Upper lobe of right lung (tissue), 1 donor: ENCODE measurements at regions not wholly inside any gene's neighbourhood (a gene's known extent, or its start where the extent isn't known, plus 50 kb on each side); places are given as distances from the start of the nearest gene placed in this dataset.

Experiments used
- ATAC-seq: fragments of 200-7000 bp; cut with Tn5 transposase; one replicate; pipeline ENCODE4 v1.9.1; 2020; ENCODE audit warnings: mild to moderate bottlenecking, moderate library complexity
- DNase-seq: peaks from one replicate; pipeline ENCODE4 v3.0.0-alpha.2; 2020
- H3K27ac ChIP-seq: fragments of 200-600 bp; one replicate; pipeline ENCODE4 v1.8.0; 2022
- H3K27me3 ChIP-seq: fragments of 200-600 bp; one replicate; pipeline ENCODE4 v1.8.0; 2022; ENCODE audit warnings: mild to moderate bottlenecking
- H3K36me3 ChIP-seq: fragments of 200-600 bp; one replicate; pipeline ENCODE4 v1.8.0; 2022
- H3K4me1 ChIP-seq: fragments of 200-600 bp; one replicate; pipeline ENCODE4 v1.8.0; 2022
- H3K4me3 ChIP-seq: fragments of 200-600 bp; one replicate; pipeline ENCODE4 v1.8.0; 2022; ENCODE audit warnings: mild to moderate bottlenecking
- H3K9me3 ChIP-seq: fragments of 200-600 bp; one replicate; pipeline ENCODE4 v1.8.0; 2022
- CTCF ChIP-seq: fragments of 200-600 bp; IDR thresholded peaks from one replicate; pipeline ENCODE4 v1.8.0; 2022; ENCODE audit warnings: antibody characterized with exemption
- intact Hi-C: fragments of 100-400 bp; cut with DNase I; formaldehyde crosslinking; loops from one replicate; pipeline ENCODE4 v1.11.0; 2022
- donor health status: DM: no; HTN: yes; CAD: no; lungs with severe emphysema.

GRCh38 chr12:60120199-60120598 lies 524.4 kb downstream of the SLC16A7 start:
- intact Hi-C loops, result no loop called here
- Histone ChIP-seq H3K9me3 (no peaks in the 10 kb centered on the region), H3K27ac (no peak overlapping the region), H3K27me3 (no peaks in the 10 kb centered on the region), H3K36me3 (no peaks in the 10 kb centered on the region), H3K4me3 (no peak overlapping the region), H3K4me1 (no peaks in the 10 kb centered on the region)
- no peak for ATAC-seq
- no peak for TF ChIP-seq CTCF
- no peak for DNase-seq

- intact Hi-C loops, result no loop called here
- DNase-seq (no peak), ATAC-seq (no peak)
- Histone ChIP-seq H3K4me1 (no peaks in the 10 kb centered on the region), H3K27ac (no peak overlapping the region), H3K9me3 (no peaks in the 10 kb centered on the region), H3K36me3 (no peaks in the 10 kb centered on the region), H3K27me3 (no peaks in the 10 kb centered on the region), H3K4me3 (no peak overlapping the region)
- no peak for TF ChIP-seq CTCF
These were observed 527.7 kb downstream of the SLC16A7 start for GRCh38 chr12:60123557-60123956.

GRCh38 chr12:60137513-60137912 lies 541.7 kb downstream of the SLC16A7 start:
- intact Hi-C loops, result no loop called here
- H3K27ac ChIP-seq, result no peak overlapping the region
- no peak overlapping the region for H3K4me3 ChIP-seq
- DNase-seq (no peak), ATAC-seq (no peak)
- no peaks in the 10 kb centered on the region for H3K9me3 ChIP-seq
- no peaks in the 10 kb centered on the region for H3K27me3 ChIP-seq
- H3K4me1 ChIP-seq, result no peaks in the 10 kb centered on the region
- H3K36me3 ChIP-seq, result no peaks in the 10 kb centered on the region
- no peak for TF ChIP-seq CTCF

GRCh38 chr12:60138526-60138925 lies 542.7 kb downstream of the SLC16A7 start:
- Histone ChIP-seq H3K9me3 (no peaks in the 10 kb centered on the region), H3K27ac (no peak overlapping the region), H3K4me1 (no peaks in the 10 kb centered on the region), H3K27me3 (no peaks in the 10 kb centered on the region), H3K4me3 (no peak overlapping the region), H3K36me3 (no peaks in the 10 kb centered on the region)
- TF ChIP-seq CTCF, result no peak
- intact Hi-C loops, result no loop called here
- no peak for ATAC-seq
- DNase-seq, result no peak

- intact Hi-C loops, result no loop called here
- no peak for ATAC-seq
- no peak overlapping the region for H3K27ac ChIP-seq
- H3K27me3 ChIP-seq, result no peaks in the 10 kb centered on the region
- no peaks in the 10 kb centered on the region for H3K36me3 ChIP-seq
- TF ChIP-seq CTCF, result no peak
- DNase-seq, result no peak
- no peak overlapping the region for H3K4me3 ChIP-seq
- H3K4me1 ChIP-seq, result no peaks in the 10 kb centered on the region
- no peaks in the 10 kb centered on the region for H3K9me3 ChIP-seq
These were observed 548.6 kb downstream of the SLC16A7 start for GRCh38 chr12:60144395-60144794.

- Histone ChIP-seq H3K27ac (no peak overlapping the region), H3K4me3 (no peak overlapping the region), H3K27me3 (no peaks in the 10 kb centered on the region), H3K36me3 (no peaks in the 10 kb centered on the region), H3K4me1 (no peaks in the 10 kb centered on the region), H3K9me3 (no peaks in the 10 kb centered on the region)
- intact Hi-C loops, result no loop called here
- DNase-seq (no peak), ATAC-seq (no peak)
- TF ChIP-seq CTCF, result no peak
These were observed 552.3 kb downstream of the SLC16A7 start for GRCh38 chr12:60148109-60148508.
